ENCODE measurements at regions not wholly inside any gene's neighbourhood (a gene's known extent, or its start where the extent isn't known, plus 50 kb on each side); places are given as distances from the start of the nearest gene placed in this dataset.

- no peaks in the 10 kb centered on the region for H3K79me2 ChIP-seq (ENCODE audit: control insufficient read depth, low read length)
- H4K20me1 ChIP-seq (ENCODE audit: control insufficient read depth, insufficient read depth, low read depth, low read length), result no peaks in the 10 kb centered on the region
- no peaks in the 10 kb centered on the region for H3K9me3 ChIP-seq (ENCODE audit: control insufficient read depth, insufficient read depth, low read length)
- TF ChIP-seq EZH2phosphoT487 (IDR thresholded peaks at IDR 0.05; ENCODE audit: borderline replicate concordance, low read length), result no peak
- TF ChIP-seq, protein P1, sequence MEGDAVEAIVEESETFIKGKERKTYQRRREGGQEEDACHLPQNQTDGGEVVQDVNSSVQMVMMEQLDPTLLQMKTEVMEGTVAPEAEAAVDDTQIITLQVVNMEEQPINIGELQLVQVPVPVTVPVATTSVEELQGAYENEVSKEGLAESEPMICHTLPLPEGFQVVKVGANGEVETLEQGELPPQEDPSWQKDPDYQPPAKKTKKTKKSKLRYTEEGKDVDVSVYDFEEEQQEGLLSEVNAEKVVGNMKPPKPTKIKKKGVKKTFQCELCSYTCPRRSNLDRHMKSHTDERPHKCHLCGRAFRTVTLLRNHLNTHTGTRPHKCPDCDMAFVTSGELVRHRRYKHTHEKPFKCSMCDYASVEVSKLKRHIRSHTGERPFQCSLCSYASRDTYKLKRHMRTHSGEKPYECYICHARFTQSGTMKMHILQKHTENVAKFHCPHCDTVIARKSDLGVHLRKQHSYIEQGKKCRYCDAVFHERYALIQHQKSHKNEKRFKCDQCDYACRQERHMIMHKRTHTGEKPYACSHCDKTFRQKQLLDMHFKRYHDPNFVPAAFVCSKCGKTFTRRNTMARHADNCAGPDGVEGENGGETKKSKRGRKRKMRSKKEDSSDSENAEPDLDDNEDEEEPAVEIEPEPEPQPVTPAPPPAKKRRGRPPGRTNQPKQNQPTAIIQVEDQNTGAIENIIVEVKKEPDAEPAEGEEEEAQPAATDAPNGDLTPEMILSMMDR (IDR thresholded peaks at IDR 0.05; ENCODE audit: low read depth, low read length, poor library complexity, severe bottlenecking), result no peak
- H3F3A ChIP-seq (ENCODE audit: control insufficient read depth, insufficient read depth), result no peaks in the 10 kb centered on the region
- H3K4me2 ChIP-seq (ENCODE audit: low read length), result no peak overlapping the region
- H3K9me2 ChIP-seq (replicated peaks; ENCODE audit: control insufficient read depth, low read length), result no peaks in the 10 kb centered on the region
- H3K4me3 ChIP-seq (ENCODE audit: low read length), result no peak overlapping the region
- no peaks in the 10 kb centered on the region for H3K27me3 ChIP-seq (ENCODE audit: control insufficient read depth, low read length)
- H3K27ac ChIP-seq (ENCODE audit: low read depth, low read length), result no peak overlapping the region
- H3K36me3 ChIP-seq (ENCODE audit: control insufficient read depth, low read length), result no peaks in the 10 kb centered on the region
- no peaks in the 10 kb centered on the region for H3K4me1 ChIP-seq (ENCODE audit: control insufficient read depth, low read length)
These were observed 466.2 kb downstream of the BCOR start for GRCh38 chrX:39631276-39632229.

DNA sequence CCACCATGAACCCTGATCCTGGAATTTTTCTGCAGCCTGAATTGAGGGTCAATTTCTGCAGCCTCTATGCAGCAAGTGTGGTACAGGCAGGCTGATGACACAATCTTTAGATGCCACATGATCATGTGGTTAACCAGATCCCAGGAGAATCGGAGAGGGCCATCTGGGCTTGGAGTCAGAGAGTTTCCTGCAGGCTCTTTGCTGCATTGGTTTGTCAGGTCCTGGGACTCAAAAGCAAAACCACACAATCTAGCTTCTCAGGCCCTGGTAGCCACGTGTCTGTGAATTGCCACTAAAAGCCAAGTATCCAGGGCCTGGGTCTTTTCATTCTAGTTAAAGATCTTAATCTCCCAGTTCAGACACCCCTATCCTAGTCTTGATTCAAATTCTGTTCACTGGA is 464.5 kb downstream of the BCOR start:
- Histone ChIP-seq H3K9me2 (replicated peaks; ENCODE audit: control insufficient read depth, low read length) (no peaks in the 10 kb centered on the region), H3K4me2 (ENCODE audit: low read length) (no peak overlapping the region), H3K9me3 (ENCODE audit: control insufficient read depth, insufficient read depth, low read length) (no peaks in the 10 kb centered on the region), H3K27me3 (ENCODE audit: control insufficient read depth, low read length) (no peaks in the 10 kb centered on the region), H4K20me1 (ENCODE audit: control insufficient read depth, insufficient read depth, low read depth, low read length) (no peaks in the 10 kb centered on the region), H3K79me2 (ENCODE audit: control insufficient read depth, low read length) (no peaks in the 10 kb centered on the region), H3K4me1 (ENCODE audit: control insufficient read depth, low read length) (no peaks in the 10 kb centered on the region), H3F3A (ENCODE audit: control insufficient read depth, insufficient read depth) (no peaks in the 10 kb centered on the region), H3K36me3 (ENCODE audit: control insufficient read depth, low read length) (no peaks in the 10 kb centered on the region), H3K27ac (ENCODE audit: low read depth, low read length) (no peak overlapping the region), H3K4me3 (ENCODE audit: low read length) (no peak overlapping the region)
- TF ChIP-seq, protein P1 (IDR thresholded peaks at IDR 0.05; ENCODE audit: low read depth, low read length, poor library complexity, severe bottlenecking), result no peak
- no peak for TF ChIP-seq EZH2phosphoT487 (IDR thresholded peaks at IDR 0.05; ENCODE audit: borderline replicate concordance, low read length)

DNA sequence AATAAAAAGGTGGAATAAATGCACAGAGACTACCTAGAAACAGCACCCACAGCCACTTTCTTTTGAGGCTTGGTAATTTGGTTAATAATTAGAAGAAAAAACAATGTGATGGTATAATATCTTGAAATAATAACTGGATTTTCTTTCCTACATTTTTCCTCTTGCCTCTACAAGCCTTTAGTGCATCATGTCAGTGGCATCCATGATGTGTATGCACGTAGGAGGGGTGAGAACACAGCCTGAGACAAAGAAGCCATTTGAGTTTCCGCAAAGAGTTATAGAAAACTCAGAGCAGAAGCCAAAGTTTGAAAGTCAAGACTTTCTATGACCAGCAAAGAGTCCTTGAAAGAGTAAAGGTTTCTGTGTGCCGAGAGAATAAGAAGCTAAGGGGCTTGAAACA is 461.3 kb downstream of the BCOR start:
- H3K4me2 ChIP-seq (ENCODE audit: low read length), result no peak overlapping the region
- no peaks in the 10 kb centered on the region for H3K4me1 ChIP-seq (ENCODE audit: control insufficient read depth, low read length)
- H3K27me3 ChIP-seq (ENCODE audit: control insufficient read depth, low read length), result no peaks in the 10 kb centered on the region
- TF ChIP-seq, protein P1 (IDR thresholded peaks at IDR 0.05; ENCODE audit: low read depth, low read length, poor library complexity, severe bottlenecking), result no peak
- TF ChIP-seq EZH2phosphoT487 (IDR thresholded peaks at IDR 0.05; ENCODE audit: borderline replicate concordance, low read length), result no peak
- no peaks in the 10 kb centered on the region for H3K9me2 ChIP-seq (replicated peaks; ENCODE audit: control insufficient read depth, low read length)
- no peak overlapping the region for H3K4me3 ChIP-seq (ENCODE audit: low read length)
- no peaks in the 10 kb centered on the region for H3K36me3 ChIP-seq (ENCODE audit: control insufficient read depth, low read length)
- H3K27ac ChIP-seq (ENCODE audit: low read depth, low read length), result no peak overlapping the region
- no peaks in the 10 kb centered on the region for H3K9me3 ChIP-seq (ENCODE audit: control insufficient read depth, insufficient read depth, low read length)
- no peaks in the 10 kb centered on the region for H3K79me2 ChIP-seq (ENCODE audit: control insufficient read depth, low read length)
- H3F3A ChIP-seq (ENCODE audit: control insufficient read depth, insufficient read depth), result no peaks in the 10 kb centered on the region
- H4K20me1 ChIP-seq (ENCODE audit: control insufficient read depth, insufficient read depth, low read depth, low read length), result no peaks in the 10 kb centered on the region

Data from DOHH2 (cell line).